Activated CD8-positive, alpha-beta T cell treated with anti-CD3 and anti-CD28 coated beads, Interleukin-2, amount 10 ng/mL, durations not matched to agents 7 days and 5 days (primary cell): ENCODE measurements at regions not wholly inside any gene's neighbourhood (a gene's known extent, or its start where the extent isn't known, plus 50 kb on each side); places are given as distances from the start of the nearest gene placed in this dataset.

Source experiments
- ATAC-seq: fragments of 150-1000 bp; cut with Tn5 transposase; one replicate; pipeline ENCODE4 v1.10.0; 2021; ENCODE audit warnings: moderate library complexity
- CTCF ChIA-PET: fragments of 350-600 bp; sonication (Branson Sonifier 250); formaldehyde crosslinking; loops from one replicate; lab custom pipeline; 2021; ENCODE audit warnings: antibody characterized with exemption; lab: Charles Lee
- POLR2A ChIA-PET: fragments of 350-600 bp; sonication (Branson Sonifier 250); formaldehyde crosslinking; loops from one replicate; lab custom pipeline; 2021; ENCODE audit warnings: antibody characterized with exemption; lab: Charles Lee
- DNase-seq: peaks from one replicate; pipeline ENCODE4 v3.0.0-alpha.2; 2020
- H3K27ac Mint-ChIP-seq: one replicate; pipeline ENCODE4 v1.8.0; 2021; ENCODE audit warnings: mild to moderate bottlenecking, mixed read lengths
- H3K27me3 Mint-ChIP-seq: one replicate; pipeline ENCODE4 v1.8.0; 2021; ENCODE audit warnings: low read depth, mixed read lengths
- H3K36me3 Mint-ChIP-seq: one replicate; pipeline ENCODE4 v1.8.0; 2021; ENCODE audit warnings: low read depth, mixed read lengths
- H3K4me1 Mint-ChIP-seq: one replicate; pipeline ENCODE4 v1.8.0; 2021; ENCODE audit warnings: low read depth, mixed read lengths
- H3K4me3 Mint-ChIP-seq: one replicate; pipeline ENCODE4 v1.8.0; 2021; ENCODE audit warnings: mild to moderate bottlenecking, mixed read lengths
- H3K9me3 Mint-ChIP-seq: one replicate; pipeline ENCODE4 v1.8.0; 2022; ENCODE audit warnings: mixed read lengths; ENCODE audit not compliant: insufficient read depth

DNA sequence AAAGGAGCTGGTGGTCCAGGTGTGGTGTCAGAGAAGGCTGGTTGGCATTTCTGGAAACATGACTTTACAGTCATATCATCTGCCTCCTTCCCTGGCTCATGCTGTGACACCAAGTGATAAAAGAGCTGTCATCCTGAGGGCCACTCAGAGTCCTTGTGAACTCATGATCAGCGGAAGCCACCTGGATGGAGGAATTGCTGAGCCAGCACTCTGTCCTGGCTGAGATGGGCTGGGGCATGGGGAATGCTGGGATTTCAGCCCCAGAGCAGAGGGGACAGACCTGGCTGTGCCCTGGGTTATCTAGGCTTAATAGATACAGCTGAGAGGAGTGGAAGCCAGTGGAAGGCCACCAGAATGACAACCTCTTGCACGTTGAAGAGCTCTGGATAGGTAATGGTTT lies 214.3 kb downstream of the DHX35 start:
- Mint-ChIP-seq H3K4me1 (no peaks in the 10 kb centered on the region), H3K4me3 (no peak overlapping the region), H3K27me3 (peaks cover 12% of the 10 kb centered on the region), H3K36me3 (no peaks in the 10 kb centered on the region), H3K9me3 (no peaks in the 10 kb centered on the region), H3K27ac (no peak overlapping the region)
- no peak for DNase-seq
- ChIA-PET POLR2A (no interaction called here), CTCF (no interaction called here)
- no peak for ATAC-seq

DNA sequence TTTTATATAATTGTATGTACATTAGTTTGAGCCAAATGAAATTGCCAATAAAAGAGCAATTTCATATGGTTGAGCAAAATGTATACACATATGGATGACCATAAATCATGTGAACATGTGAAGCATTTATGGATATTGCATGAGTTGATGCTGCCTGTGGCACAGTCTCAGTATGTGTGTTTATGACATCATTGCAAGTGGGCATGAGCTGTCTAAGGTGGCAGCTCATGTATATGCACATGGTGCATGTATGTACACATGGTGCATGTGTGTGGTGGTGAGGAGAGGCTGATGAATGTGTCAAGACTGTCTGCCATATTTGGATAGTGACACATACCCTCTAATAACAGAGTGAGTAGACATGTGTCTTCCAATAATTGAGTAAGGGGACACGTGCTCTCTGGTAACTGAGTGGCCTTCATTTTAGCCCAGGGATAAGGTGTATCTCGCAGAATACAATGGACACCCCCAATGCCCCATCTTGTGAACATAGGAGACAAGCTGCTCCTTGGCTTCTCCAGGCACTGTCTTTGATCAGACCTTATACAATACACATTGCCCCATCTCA lies 208.8 kb downstream of the DHX35 start:
- H3K4me1 Mint-ChIP-seq: no peaks in the 10 kb centered on the region
- H3K27ac Mint-ChIP-seq: no peak overlapping the region
- DNase-seq (no peak), ATAC-seq (no peak)
- no peak overlapping the region for H3K4me3 Mint-ChIP-seq
- ChIA-PET CTCF (no interaction called here), POLR2A (interaction anchor here (0.5 kb wide), 1 partner anchor 112 kb away, joined by 3 read pairs; no protein-coding TSS in a partner anchor)
- peaks cover 2% of the 10 kb centered on the region for H3K27me3 Mint-ChIP-seq
- H3K36me3 Mint-ChIP-seq: no peaks in the 10 kb centered on the region
- no peaks in the 10 kb centered on the region for H3K9me3 Mint-ChIP-seq

DNA sequence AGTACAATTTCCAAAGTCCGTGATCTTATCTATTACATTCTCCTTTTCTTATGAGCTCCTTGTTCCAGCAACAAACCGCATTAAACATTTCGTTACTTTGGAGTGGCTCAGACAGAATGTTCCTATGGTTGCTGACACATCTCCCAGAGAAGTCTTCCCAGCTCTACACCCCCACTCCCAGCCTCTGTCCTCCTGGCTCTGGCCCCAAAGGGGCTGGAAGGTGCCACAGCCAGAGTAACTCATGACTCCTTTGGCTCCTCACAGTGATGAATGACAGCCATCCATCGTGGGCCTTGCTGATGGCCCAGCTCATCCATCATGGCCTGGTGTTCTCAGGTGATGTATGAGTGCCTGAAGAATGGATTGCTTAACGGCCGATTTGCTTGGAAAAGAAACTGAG lies 203.0 kb downstream of the DHX35 start:
- H3K4me1 Mint-ChIP-seq: no peaks in the 10 kb centered on the region
- POLR2A ChIA-PET: no interaction called here
- H3K9me3 Mint-ChIP-seq: no peaks in the 10 kb centered on the region
- H3K27me3 Mint-ChIP-seq: peaks cover 7% of the 10 kb centered on the region
- DNase-seq (no peak), ATAC-seq (no peak)
- no peaks in the 10 kb centered on the region for H3K36me3 Mint-ChIP-seq
- H3K4me3 Mint-ChIP-seq: no peak overlapping the region
- H3K27ac Mint-ChIP-seq: no peak overlapping the region
- CTCF ChIA-PET: interaction anchor here (0.9 kb wide), 1 partner anchor 115 kb away, joined by 4 read pairs; no protein-coding TSS in a partner anchor

DNA sequence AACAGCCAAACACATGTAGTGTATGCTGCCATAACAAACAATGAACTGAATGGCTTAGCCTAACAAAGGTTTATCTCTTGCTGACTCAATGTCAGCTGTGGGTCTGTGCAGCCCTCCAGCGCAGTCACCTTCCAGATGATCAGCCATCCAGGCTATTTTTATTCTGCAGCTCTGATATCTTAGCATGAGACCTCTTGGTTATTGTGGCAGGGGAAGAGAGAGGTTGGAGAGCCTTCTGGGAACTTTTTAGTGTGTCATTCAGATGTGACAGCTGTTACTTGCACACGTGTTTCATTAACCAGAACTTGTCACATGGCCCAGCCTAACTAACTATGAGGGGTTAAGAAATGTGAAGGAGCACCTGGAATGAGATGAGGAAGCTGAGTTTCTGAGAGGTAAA lies 202.5 kb downstream of the DHX35 start:
- H3K4me3 Mint-ChIP-seq: no peak overlapping the region
- ChIA-PET POLR2A (no interaction called here), CTCF (no interaction called here)
- no peak overlapping the region for H3K27ac Mint-ChIP-seq
- H3K9me3 Mint-ChIP-seq: no peaks in the 10 kb centered on the region
- DNase-seq (no peak), ATAC-seq (no peak)
- no peaks in the 10 kb centered on the region for H3K4me1 Mint-ChIP-seq
- H3K27me3 Mint-ChIP-seq: peaks cover 9% of the 10 kb centered on the region
- no peaks in the 10 kb centered on the region for H3K36me3 Mint-ChIP-seq

GRCh38 chr20:39163993-39164392 lies 201.8 kb downstream of the DHX35 start:
- CTCF ChIA-PET: no interaction called here
- no peak for DNase-seq
- no peak overlapping the region for H3K4me3 Mint-ChIP-seq
- POLR2A ChIA-PET: no interaction called here
- no peaks in the 10 kb centered on the region for H3K4me1 Mint-ChIP-seq
- no peak for ATAC-seq
- H3K27me3 Mint-ChIP-seq: peaks cover 9% of the 10 kb centered on the region
- no peak overlapping the region for H3K27ac Mint-ChIP-seq
- no peaks in the 10 kb centered on the region for H3K36me3 Mint-ChIP-seq
- no peaks in the 10 kb centered on the region for H3K9me3 Mint-ChIP-seq

DNA sequence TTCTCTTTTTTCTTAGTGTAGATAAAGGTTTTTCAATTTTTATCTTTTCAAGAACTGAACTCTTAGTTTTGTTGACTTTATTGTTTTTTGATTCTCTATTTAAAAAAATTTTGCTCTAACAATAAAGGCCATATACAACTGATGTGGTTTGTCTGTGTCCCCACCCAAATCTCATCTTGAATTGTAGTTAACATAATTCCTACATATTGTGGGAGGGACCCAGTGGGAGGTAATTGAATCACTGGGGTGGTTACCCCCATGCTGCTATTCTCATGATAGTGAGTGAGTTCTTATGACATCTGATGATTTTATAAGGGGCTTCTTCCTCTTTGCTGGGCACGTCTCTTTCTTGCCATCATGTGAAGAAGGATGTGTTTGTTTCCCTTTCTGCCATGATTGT lies 199.8 kb downstream of the DHX35 start:
- Mint-ChIP-seq H3K4me1 (no peaks in the 10 kb centered on the region), H3K9me3 (no peaks in the 10 kb centered on the region), H3K27me3 (peaks cover 13% of the 10 kb centered on the region), H3K4me3 (no peak overlapping the region), H3K27ac (no peak overlapping the region), H3K36me3 (no peaks in the 10 kb centered on the region)
- DNase-seq (no peak), ATAC-seq (no peak)
- POLR2A ChIA-PET: no interaction called here
- CTCF ChIA-PET: no interaction called here

DNA sequence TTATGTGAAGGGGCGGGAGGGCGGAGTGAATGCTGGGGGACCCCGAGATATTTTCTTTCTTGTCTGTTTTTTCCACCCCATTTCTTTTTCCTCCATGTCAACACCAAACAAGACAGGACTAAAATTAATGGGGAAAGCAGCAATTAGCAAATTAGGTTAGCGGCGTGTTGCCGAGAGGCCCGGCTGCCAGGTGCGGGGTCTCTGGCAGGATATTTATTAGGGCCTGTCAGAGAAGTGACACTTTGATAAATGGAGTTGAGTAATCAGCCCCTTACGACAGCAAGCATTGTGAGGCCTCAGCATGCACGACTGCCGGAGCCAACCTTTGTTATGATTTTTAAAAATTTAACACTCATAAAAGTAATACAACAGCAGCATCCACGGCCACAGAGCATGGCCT lies 193.8 kb downstream of the DHX35 start:
- POLR2A ChIA-PET: no interaction called here
- Mint-ChIP-seq H3K4me3 (no peak overlapping the region), H3K36me3 (no peaks in the 10 kb centered on the region), H3K4me1 (no peaks in the 10 kb centered on the region), H3K27ac (no peak overlapping the region), H3K9me3 (no peaks in the 10 kb centered on the region), H3K27me3 (peaks cover 22% of the 10 kb centered on the region)
- no peak for DNase-seq
- ATAC-seq: no peak
- CTCF ChIA-PET: no interaction called here

DNA sequence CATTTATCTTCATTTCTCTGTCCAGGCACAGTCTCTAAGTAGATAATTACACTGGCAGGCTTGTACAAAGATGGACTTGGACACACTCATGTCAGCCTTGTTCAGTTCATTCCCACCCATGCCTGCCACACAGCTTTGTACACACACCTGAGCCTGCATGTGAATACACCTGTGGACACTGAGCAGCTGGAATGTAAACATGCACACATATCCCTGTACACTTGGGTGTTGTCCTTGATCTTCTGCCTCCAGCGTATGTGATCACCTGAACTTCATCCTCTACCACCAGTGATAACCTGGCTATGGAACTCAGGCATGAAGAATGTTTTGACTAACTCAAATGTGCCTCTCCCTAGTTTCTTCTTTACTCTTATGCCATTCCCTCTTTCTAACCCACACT lies 190.6 kb downstream of the DHX35 start:
- ATAC-seq (no peak), DNase-seq (no peak)
- Mint-ChIP-seq H3K27me3 (peaks cover 13% of the 10 kb centered on the region), H3K36me3 (no peaks in the 10 kb centered on the region), H3K4me1 (no peaks in the 10 kb centered on the region), H3K27ac (no peak overlapping the region), H3K4me3 (no peak overlapping the region), H3K9me3 (no peaks in the 10 kb centered on the region)
- ChIA-PET CTCF (no interaction called here), POLR2A (no interaction called here)

GRCh38 chr20:39152126-39152525 lies 190.0 kb downstream of the DHX35 start:
- ATAC-seq (no peak), DNase-seq (no peak)
- POLR2A ChIA-PET: no interaction called here
- no peak overlapping the region for H3K4me3 Mint-ChIP-seq
- H3K27me3 Mint-ChIP-seq: peaks cover 13% of the 10 kb centered on the region
- CTCF ChIA-PET: no interaction called here
- H3K27ac Mint-ChIP-seq: no peak overlapping the region
- no peaks in the 10 kb centered on the region for H3K4me1 Mint-ChIP-seq
- H3K9me3 Mint-ChIP-seq: no peaks in the 10 kb centered on the region
- H3K36me3 Mint-ChIP-seq: no peaks in the 10 kb centered on the region

DNA sequence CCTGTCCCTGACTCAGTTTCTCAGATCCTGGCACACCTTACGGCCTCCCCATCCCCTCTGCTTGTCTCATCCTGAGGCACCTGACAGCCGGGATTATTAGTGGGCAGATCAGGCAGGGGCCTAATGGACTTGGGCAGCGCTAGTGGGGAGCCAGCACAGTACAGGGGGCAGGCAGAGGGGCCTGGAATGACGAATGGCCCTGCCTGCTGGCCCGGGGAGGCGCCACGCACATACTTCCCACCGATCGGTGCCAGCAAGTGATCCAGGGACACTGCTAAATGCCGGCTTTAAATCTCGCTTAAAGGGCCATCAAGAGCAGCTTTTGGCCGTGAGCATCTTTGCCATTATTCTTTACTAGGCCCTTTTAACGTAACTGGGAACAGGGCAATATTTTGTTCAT lies 188.4 kb downstream of the DHX35 start:
- no peak overlapping the region for H3K4me3 Mint-ChIP-seq
- DNase-seq (no peak), ATAC-seq (no peak)
- CTCF ChIA-PET: no interaction called here
- POLR2A ChIA-PET: no interaction called here
- H3K27ac Mint-ChIP-seq: no peak overlapping the region
- H3K27me3 Mint-ChIP-seq: peaks cover 8% of the 10 kb centered on the region
- no peaks in the 10 kb centered on the region for H3K4me1 Mint-ChIP-seq
- H3K9me3 Mint-ChIP-seq: no peaks in the 10 kb centered on the region
- H3K36me3 Mint-ChIP-seq: no peaks in the 10 kb centered on the region

GRCh38 chr20:39146394-39146793 lies 184.2 kb downstream of the DHX35 start:
- Mint-ChIP-seq H3K4me3 (no peak overlapping the region), H3K36me3 (no peaks in the 10 kb centered on the region), H3K4me1 (no peaks in the 10 kb centered on the region), H3K27me3 (no peaks in the 10 kb centered on the region), H3K9me3 (no peaks in the 10 kb centered on the region), H3K27ac (no peak overlapping the region)
- DNase-seq (no peak), ATAC-seq (no peak)
- ChIA-PET POLR2A (no interaction called here), CTCF (no interaction called here)

GRCh38 chr20:39145921-39146320 lies 183.8 kb downstream of the DHX35 start:
- Mint-ChIP-seq H3K4me3 (no peak overlapping the region), H3K9me3 (no peaks in the 10 kb centered on the region), H3K4me1 (no peaks in the 10 kb centered on the region), H3K27ac (no peak overlapping the region), H3K27me3 (no peaks in the 10 kb centered on the region), H3K36me3 (no peaks in the 10 kb centered on the region)
- no peak for ATAC-seq
- ChIA-PET POLR2A (no interaction called here), CTCF (no interaction called here)
- DNase-seq: no peak

GRCh38 chr20:39144757-39145156 lies 182.6 kb downstream of the DHX35 start:
- Mint-ChIP-seq H3K27ac (no peak overlapping the region), H3K4me1 (no peaks in the 10 kb centered on the region), H3K36me3 (no peaks in the 10 kb centered on the region), H3K4me3 (no peak overlapping the region), H3K27me3 (peaks cover 2% of the 10 kb centered on the region), H3K9me3 (no peaks in the 10 kb centered on the region)
- ChIA-PET POLR2A (no interaction called here), CTCF (no interaction called here)
- ATAC-seq (no peak), DNase-seq (no peak)
